DND-41 (cell line): ENCODE measurements at regions not wholly inside any gene's neighbourhood (a gene's known extent, or its start where the extent isn't known, plus 50 kb on each side); places are given as distances from the start of the nearest gene placed in this dataset.

ENCODE experiments used
- EZH2 ChIP-seq: IDR thresholded peaks from 3 replicates; pipeline ENCODE4 v1.6.1; 2012; ENCODE audit warnings: borderline replicate concordance, low read depth, mild to moderate bottlenecking, moderate library complexity, low read length, inconsistent platforms; ENCODE audit not compliant: severe bottlenecking
- TF ChIP-seq, protein P1 (sequence below): IDR thresholded peaks from 2 replicates; pipeline ENCODE4 v1.5.1; 2012; ENCODE audit warnings: borderline replicate concordance, low read length, moderate library complexity, mild to moderate bottlenecking; ENCODE audit not compliant: poor library complexity, severe bottlenecking; ENCODE audit errors: extremely low read depth

DNA sequence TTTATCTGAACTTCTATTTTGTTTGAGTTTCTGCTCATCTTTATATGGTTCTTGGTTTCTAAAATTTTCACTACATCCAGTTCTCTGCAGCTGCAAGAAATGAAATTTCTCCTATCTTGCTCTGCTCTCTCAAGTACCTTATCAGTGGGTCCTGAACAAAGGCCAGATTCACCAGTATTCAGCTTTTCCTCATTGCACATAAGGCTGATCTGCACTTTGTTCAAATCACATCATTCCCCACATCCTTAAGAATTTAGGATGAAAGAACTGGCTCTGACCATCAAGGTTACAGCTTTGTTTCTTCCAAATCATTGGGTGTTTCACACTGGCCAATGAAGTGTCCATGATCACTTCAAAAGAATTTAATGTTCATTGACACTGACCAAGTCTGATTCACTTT, 211.4 kb downstream of the GRIN2B start:
- TF ChIP-seq, protein P1, sequence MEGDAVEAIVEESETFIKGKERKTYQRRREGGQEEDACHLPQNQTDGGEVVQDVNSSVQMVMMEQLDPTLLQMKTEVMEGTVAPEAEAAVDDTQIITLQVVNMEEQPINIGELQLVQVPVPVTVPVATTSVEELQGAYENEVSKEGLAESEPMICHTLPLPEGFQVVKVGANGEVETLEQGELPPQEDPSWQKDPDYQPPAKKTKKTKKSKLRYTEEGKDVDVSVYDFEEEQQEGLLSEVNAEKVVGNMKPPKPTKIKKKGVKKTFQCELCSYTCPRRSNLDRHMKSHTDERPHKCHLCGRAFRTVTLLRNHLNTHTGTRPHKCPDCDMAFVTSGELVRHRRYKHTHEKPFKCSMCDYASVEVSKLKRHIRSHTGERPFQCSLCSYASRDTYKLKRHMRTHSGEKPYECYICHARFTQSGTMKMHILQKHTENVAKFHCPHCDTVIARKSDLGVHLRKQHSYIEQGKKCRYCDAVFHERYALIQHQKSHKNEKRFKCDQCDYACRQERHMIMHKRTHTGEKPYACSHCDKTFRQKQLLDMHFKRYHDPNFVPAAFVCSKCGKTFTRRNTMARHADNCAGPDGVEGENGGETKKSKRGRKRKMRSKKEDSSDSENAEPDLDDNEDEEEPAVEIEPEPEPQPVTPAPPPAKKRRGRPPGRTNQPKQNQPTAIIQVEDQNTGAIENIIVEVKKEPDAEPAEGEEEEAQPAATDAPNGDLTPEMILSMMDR: no peak
- TF ChIP-seq EZH2: no peak
